PC-9 (cell line): ENCODE measurements at regions not wholly inside any gene's neighbourhood (a gene's known extent, or its start where the extent isn't known, plus 50 kb on each side); places are given as distances from the start of the nearest gene placed in this dataset.

Source experiments
- BruUV-seq: library from RNA; stranded (reverse); fragments of 400-500 nt; replicated peaks from 2 replicates; lab custom pipeline; 2021; lab: Mats Ljungman, UMichigan
- CTCF ChIA-PET: fragments of 300-600 bp; sonication (Branson Sonifier 250); formaldehyde crosslinking; loops from one replicate; lab custom pipeline; 2022; ENCODE audit warnings: antibody characterized with exemption; lab: Charles Lee
- POLR2A ChIA-PET: fragments of 300-600 bp; sonication (Branson Sonifier 250); formaldehyde crosslinking; loops from one replicate; lab custom pipeline; 2022; ENCODE audit warnings: antibody characterized with exemption; ENCODE audit not compliant: unreplicated experiment; lab: Charles Lee
- DNase-seq, 2 experiments: peaks; one replicate each; pipeline versions ENCODE4 v3.0.0 to v3.0.0-alpha.2; 2015 to 2022; ENCODE audit warnings: mixed read lengths in 1 of 2
- H2AFZ ChIP-seq: fragments of 200-600 bp; sonication (generic); 2 replicates; pipeline ENCODE4 v1.8.1; 2017; ENCODE audit warnings: antibody characterized with exemption
- H3F3A ChIP-seq: fragments of 200-600 bp; sonication (generic); 2 replicates; pipeline ENCODE4 v1.8.1; 2017; ENCODE audit warnings: antibody characterized with exemption, mild to moderate bottlenecking, low read depth; ENCODE audit not compliant: insufficient read depth
- H3K27ac ChIP-seq: fragments of 200-600 bp; sonication (generic); 2 replicates; pipeline ENCODE4 v1.6.1; 2016; ENCODE audit warnings: mixed run types
- H3K27me3 ChIP-seq: fragments of 200-600 bp; sonication (generic); 2 replicates; pipeline ENCODE4 v1.6.1; 2016; ENCODE audit warnings: low read depth, mixed run types; ENCODE audit not compliant: insufficient read depth
- H3K36me3 ChIP-seq: fragments of 200-600 bp; sonication (generic); 2 replicates; pipeline ENCODE4 v1.6.1; 2016; ENCODE audit warnings: low read depth, mixed run types
- H3K4me1 ChIP-seq: fragments of 200-600 bp; sonication (generic); replicated peaks from 2 replicates; pipeline ENCODE4 v1.6.1; 2016; ENCODE audit warnings: mixed run types; ENCODE audit not compliant: insufficient read depth
- H3K4me2 ChIP-seq: fragments of 200-600 bp; sonication (generic); 2 replicates; pipeline ENCODE4 v1.6.1; 2017; ENCODE audit warnings: mixed run types
- H3K4me3 ChIP-seq: fragments of 200-600 bp; sonication (generic); 2 replicates; pipeline ENCODE4 v1.6.1; 2016; ENCODE audit warnings: mixed run types
- H3K79me2 ChIP-seq: fragments of 200-600 bp; sonication (generic); 2 replicates; pipeline ENCODE4 v1.6.1; 2017; ENCODE audit warnings: low read depth, mixed run types
- H3K9me2 ChIP-seq: fragments of 200-600 bp; sonication (generic); 2 replicates; pipeline ENCODE4 v1.8.1; 2017; ENCODE audit warnings: mild to moderate bottlenecking; ENCODE audit not compliant: insufficient read depth
- H3K9me3 ChIP-seq: fragments of 200-600 bp; sonication (generic); 2 replicates; pipeline ENCODE4 v1.8.1; 2016; ENCODE audit warnings: low read depth; ENCODE audit not compliant: insufficient read depth
- H4K20me1 ChIP-seq: fragments of 200-600 bp; sonication (generic); 2 replicates; pipeline ENCODE4 v1.8.1; 2017; ENCODE audit not compliant: insufficient read depth
- EZH2 ChIP-seq: fragments of 200-600 bp; sonication (generic); IDR thresholded peaks from 2 replicates; pipeline ENCODE4 v1.8.0; 2017; ENCODE audit warnings: antibody characterized with exemption, low read depth
- intact Hi-C: fragments of 100-400 bp; cut with micrococcal nuclease; formaldehyde crosslinking; loops from one replicate; pipeline ENCODE4 v1.10.0; 2022; ENCODE audit not compliant: unreplicated experiment
- TF ChIP-seq, protein P1 (sequence below): fragments of 200-600 bp; sonication (generic); conservative IDR thresholded peaks from 2 replicates; pipeline ENCODE4 v1.6.1; 2017; ENCODE audit warnings: mixed run types, antibody characterized with exemption, mild to moderate bottlenecking, moderate library complexity

DNA sequence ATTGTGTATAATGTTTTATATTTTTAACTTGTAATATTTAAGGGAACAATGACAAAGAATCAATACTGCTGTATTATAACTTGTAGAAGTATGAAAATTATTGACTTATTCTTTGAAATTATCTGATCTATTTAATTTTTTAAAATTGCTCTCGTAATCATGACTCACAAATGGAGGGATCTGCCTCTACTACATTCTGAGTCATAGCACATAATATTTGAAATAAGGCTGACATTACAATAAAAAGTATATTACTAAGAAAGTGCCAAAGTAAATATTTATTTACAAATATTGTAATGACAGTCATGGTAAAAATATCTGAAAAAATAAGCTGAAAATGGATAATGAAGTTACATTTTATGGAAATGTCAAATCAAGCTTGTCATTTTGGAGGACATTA is 1144.6 kb upstream of the CDH2 start:
- Histone ChIP-seq H3K4me2 (no peak overlapping the region), H3K27me3 (no peaks in the 10 kb centered on the region), H3K9me2 (no peaks in the 10 kb centered on the region), H3K27ac (no peak overlapping the region), H3K4me3 (no peak overlapping the region), H3F3A (no peaks in the 10 kb centered on the region), H4K20me1 (no peaks in the 10 kb centered on the region), H3K79me2 (no peaks in the 10 kb centered on the region), H2AFZ (no peak overlapping the region), H3K4me1 (no peaks in the 10 kb centered on the region), H3K36me3 (no peaks in the 10 kb centered on the region), H3K9me3 (no peaks in the 10 kb centered on the region)
- no peak for DNase-seq
- TF ChIP-seq EZH2: no peak
- TF ChIP-seq, protein P1, sequence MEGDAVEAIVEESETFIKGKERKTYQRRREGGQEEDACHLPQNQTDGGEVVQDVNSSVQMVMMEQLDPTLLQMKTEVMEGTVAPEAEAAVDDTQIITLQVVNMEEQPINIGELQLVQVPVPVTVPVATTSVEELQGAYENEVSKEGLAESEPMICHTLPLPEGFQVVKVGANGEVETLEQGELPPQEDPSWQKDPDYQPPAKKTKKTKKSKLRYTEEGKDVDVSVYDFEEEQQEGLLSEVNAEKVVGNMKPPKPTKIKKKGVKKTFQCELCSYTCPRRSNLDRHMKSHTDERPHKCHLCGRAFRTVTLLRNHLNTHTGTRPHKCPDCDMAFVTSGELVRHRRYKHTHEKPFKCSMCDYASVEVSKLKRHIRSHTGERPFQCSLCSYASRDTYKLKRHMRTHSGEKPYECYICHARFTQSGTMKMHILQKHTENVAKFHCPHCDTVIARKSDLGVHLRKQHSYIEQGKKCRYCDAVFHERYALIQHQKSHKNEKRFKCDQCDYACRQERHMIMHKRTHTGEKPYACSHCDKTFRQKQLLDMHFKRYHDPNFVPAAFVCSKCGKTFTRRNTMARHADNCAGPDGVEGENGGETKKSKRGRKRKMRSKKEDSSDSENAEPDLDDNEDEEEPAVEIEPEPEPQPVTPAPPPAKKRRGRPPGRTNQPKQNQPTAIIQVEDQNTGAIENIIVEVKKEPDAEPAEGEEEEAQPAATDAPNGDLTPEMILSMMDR: no peak
- ChIA-PET CTCF (no interaction called here), POLR2A (no interaction called here)
- intact Hi-C loops: no loop called here
- BruUV-seq: no TSS peak

DNA sequence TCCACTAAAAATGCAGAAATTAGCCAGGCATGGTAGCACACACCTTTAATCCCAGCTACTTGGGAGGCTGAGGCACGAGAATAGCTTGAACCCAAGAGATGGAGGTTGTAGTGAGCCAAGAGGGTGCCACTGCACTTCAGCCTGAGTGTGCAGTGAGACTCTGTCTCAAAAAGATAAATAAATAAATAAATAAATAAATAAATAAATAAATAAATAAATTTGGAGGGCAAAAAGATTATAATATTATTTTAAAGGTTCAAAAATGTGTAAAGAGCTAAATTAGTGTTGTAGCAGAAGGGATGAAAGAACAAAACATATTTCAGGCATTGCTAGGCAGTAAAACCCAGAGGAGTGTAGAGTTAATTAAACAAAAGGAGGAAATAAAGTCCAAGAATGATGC is 1136.4 kb upstream of the CDH2 start:
- Histone ChIP-seq H3K27me3 (no peaks in the 10 kb centered on the region), H4K20me1 (no peaks in the 10 kb centered on the region), H3F3A (no peaks in the 10 kb centered on the region), H3K79me2 (no peaks in the 10 kb centered on the region), H3K4me2 (no peak overlapping the region), H3K9me2 (no peaks in the 10 kb centered on the region), H3K4me3 (no peak overlapping the region), H3K9me3 (no peaks in the 10 kb centered on the region), H3K4me1 (no peaks in the 10 kb centered on the region), H2AFZ (no peak overlapping the region), H3K27ac (no peak overlapping the region), H3K36me3 (no peaks in the 10 kb centered on the region)
- BruUV-seq: no TSS peak
- DNase-seq: no peak
- TF ChIP-seq EZH2: no peak
- TF ChIP-seq, protein P1: no peak
- ChIA-PET POLR2A (no interaction called here), CTCF (no interaction called here)
- intact Hi-C loops: no loop called here

DNA sequence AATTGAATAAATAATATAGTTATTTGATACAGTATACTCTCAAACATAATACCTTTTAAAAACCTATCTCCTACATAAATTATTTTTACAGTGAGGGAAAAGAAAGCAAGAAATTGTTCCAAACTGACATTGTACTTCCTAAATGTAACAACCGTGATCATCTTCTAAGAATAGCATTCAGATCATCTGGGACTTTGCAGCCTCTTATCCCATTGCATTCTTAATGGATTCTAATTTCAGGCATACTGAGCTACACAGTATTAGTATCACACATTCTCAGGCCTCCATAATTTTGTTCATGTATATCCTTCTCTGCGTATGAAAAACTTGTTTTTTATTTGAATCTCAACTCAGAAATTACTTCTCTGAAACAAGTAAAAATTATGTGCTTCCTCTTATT is 1134.7 kb upstream of the CDH2 start:
- Histone ChIP-seq H3K4me1 (no peaks in the 10 kb centered on the region), H3K9me3 (no peaks in the 10 kb centered on the region), H2AFZ (no peak overlapping the region), H3K79me2 (no peaks in the 10 kb centered on the region), H3K27me3 (no peaks in the 10 kb centered on the region), H3K4me3 (no peak overlapping the region), H3K4me2 (no peak overlapping the region), H3K9me2 (no peaks in the 10 kb centered on the region), H3K36me3 (no peaks in the 10 kb centered on the region), H3F3A (no peaks in the 10 kb centered on the region), H4K20me1 (no peaks in the 10 kb centered on the region), H3K27ac (no peak overlapping the region)
- BruUV-seq: no TSS peak
- CTCF ChIA-PET: no interaction called here
- TF ChIP-seq EZH2: no peak
- TF ChIP-seq, protein P1: no peak
- no peak for DNase-seq
- intact Hi-C loops: no loop called here
- POLR2A ChIA-PET: no interaction called here
